ENCODE measurements at regions not wholly inside any gene's neighbourhood (a gene's known extent, or its start where the extent isn't known, plus 50 kb on each side); places are given as distances from the start of the nearest gene placed in this dataset.

DNA sequence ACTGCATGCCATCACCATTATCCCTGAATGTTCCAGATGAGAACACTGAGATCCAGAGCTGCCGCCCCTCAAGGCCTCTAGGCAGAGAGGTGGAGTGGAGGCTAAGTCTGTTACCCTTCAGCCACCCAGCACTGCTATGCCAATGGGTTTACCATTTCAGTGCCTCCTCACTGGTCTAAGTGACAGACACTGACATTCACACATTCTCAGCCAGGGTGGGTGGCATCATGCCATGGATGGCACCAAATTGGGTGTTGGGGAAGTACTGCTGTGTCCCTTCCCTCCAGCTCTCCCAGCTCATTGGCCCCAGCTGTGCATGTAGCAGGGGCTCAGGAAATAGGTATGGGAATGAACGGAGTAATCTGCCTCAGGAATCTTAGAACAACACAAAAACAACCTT is 96.8 kb upstream of the PLET1 start:
- no peak overlapping the region for H3K27ac ChIP-seq
- TF ChIP-seq ZFX (IDR thresholded peaks at IDR 0.05; ENCODE audit: borderline replicate concordance) = no peak
- TF ChIP-seq, protein P1, sequence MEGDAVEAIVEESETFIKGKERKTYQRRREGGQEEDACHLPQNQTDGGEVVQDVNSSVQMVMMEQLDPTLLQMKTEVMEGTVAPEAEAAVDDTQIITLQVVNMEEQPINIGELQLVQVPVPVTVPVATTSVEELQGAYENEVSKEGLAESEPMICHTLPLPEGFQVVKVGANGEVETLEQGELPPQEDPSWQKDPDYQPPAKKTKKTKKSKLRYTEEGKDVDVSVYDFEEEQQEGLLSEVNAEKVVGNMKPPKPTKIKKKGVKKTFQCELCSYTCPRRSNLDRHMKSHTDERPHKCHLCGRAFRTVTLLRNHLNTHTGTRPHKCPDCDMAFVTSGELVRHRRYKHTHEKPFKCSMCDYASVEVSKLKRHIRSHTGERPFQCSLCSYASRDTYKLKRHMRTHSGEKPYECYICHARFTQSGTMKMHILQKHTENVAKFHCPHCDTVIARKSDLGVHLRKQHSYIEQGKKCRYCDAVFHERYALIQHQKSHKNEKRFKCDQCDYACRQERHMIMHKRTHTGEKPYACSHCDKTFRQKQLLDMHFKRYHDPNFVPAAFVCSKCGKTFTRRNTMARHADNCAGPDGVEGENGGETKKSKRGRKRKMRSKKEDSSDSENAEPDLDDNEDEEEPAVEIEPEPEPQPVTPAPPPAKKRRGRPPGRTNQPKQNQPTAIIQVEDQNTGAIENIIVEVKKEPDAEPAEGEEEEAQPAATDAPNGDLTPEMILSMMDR (IDR thresholded peaks at IDR 0.05) = no peak

DNA sequence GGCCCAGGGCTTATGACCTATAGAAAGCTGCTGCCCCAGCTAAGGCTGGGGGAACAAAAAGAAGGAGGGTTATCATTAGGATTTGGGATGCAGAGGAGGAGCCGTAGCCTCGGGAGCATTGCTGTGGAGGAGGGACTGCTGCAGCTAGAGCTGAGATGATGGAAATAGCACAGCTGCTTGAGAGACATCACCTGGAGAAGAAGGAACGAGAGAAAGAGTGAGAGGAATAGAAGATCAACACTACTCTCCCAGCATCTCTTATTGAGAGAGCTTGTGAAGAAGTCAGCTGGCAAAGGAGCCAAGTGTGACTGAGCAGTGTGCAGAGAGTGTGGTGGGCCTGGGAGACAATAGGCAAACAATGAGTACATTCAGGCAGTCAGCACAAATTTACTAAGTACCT is 100.7 kb upstream of the PLET1 start:
- no peak overlapping the region for H3K27ac ChIP-seq
- TF ChIP-seq ZFX (IDR thresholded peaks at IDR 0.05; ENCODE audit: borderline replicate concordance) = no peak
- TF ChIP-seq, protein P1 (IDR thresholded peaks at IDR 0.05) = no peak

DNA sequence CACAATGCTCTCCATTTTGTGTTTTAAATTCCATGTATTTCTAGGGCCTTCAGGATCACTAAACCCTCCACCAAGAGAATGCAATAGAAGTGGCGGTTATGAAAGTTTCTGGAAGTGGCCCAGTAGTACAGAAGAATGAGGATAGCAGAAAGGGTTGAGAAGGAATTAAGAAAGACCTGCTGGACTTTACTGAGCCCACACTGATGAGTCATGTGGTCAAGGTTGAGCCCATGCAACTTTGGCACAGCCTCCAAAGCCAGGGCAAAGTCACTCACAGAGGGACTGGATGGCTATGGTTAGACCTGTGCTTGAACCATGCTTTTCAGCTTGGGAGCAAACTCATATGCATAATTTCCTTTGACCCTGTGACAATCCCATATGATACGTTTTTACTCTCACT is 102.9 kb upstream of the PLET1 start:
- H3K27ac ChIP-seq = no peak overlapping the region

DNA sequence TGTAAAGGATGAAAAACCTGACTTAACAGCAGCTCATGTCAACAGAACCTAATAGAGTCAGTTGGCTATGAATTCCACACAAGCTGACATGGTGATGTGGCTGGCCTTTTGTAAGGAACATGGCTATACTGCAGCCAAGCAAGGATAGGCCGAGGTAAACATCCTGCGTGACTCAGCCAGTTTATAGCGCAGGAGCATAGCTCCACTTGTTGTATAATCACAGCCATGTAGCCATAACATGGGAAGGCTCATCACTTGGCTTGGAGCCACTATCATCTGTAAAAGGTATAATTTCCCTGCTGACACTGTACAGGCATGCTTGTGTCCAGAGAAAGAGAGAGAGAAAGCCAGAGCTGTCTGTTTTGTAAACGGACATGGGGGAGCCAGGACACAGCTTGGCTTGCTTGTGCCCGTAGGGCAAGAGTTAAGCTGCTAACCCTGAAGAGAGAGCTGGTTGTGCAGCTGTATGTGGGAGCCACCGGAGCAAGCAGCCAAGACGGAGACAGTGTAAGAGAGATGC is 104.4 kb upstream of the PLET1 start:
- no peak for TF ChIP-seq ZFX (IDR thresholded peaks at IDR 0.05; ENCODE audit: borderline replicate concordance)
- TF ChIP-seq, protein P1 (IDR thresholded peaks at IDR 0.05) = no peak
- no peak overlapping the region for H3K27ac ChIP-seq

More for the DNA sequence above, 102.9 kb upstream of the PLET1 start:
- no peak for TF ChIP-seq ZFX (IDR thresholded peaks at IDR 0.05; ENCODE audit: borderline replicate concordance)
- TF ChIP-seq, protein P1 (IDR thresholded peaks at IDR 0.05) = no peak

DNA sequence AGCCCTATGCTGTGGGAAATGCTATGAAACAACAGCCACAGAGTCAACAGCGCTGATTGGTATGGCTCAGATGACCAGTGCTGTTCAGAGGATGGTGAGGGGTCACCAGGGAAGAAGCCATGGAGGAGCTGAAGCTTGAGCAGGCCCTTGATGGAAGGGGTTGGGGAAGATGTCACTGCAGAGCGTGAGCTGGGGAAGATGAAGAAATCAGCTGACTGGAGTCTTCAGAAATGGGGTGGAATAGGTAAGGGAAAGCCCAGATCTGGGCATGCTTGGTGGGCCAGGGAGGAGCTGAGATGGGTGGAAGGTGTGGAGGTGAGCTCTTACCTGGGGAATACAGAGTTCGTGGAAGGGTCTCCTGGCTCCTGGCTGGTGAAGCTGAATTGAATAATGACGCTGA is 105.4 kb upstream of the PLET1 start:
- no peak overlapping the region for H3K27ac ChIP-seq
- TF ChIP-seq, protein P1 (IDR thresholded peaks at IDR 0.05) = no peak
- no peak for TF ChIP-seq ZFX (IDR thresholded peaks at IDR 0.05; ENCODE audit: borderline replicate concordance)

DNA sequence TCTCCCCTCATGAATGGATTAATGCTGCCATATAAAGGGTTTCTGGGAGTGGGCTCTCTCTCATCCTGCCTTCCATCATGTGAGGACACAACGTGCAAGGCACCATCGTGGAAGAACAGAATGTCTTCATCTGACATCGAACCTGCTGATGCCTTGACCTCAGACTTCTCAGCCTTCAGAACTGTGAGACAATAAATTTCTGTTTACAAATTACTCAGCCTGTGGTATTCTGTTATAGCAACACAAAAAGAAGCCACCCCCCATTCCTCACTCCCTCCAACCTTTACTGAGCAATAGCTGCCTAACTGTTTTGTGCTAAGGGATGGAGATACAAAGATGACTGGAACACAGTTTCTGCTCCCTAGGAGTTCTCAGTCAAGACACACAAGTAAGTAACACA is 106.1 kb upstream of the PLET1 start:
- no peak overlapping the region for H3K27ac ChIP-seq
- no peak for TF ChIP-seq ZFX (IDR thresholded peaks at IDR 0.05; ENCODE audit: borderline replicate concordance)
- TF ChIP-seq, protein P1 (IDR thresholded peaks at IDR 0.05) = no peak

DNA sequence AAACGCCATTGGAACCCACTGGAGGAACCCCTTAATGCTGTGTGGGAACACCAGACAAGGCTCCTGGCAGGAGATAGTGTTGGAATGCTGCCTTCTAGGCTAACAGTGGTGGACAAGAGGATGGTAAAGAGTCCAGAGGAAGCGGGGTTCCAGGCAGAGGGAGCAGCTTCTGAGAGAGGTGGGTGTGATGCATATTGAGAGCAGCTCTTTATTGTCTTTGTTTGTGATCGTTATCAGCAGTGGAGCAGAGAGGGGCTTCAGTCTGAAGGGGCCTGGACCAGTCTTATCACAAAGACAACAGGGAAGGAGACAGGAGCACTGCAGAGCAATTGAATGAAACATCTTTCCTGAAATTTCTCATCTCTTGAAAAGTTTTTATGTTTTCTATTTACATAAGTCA is 106.8 kb upstream of the PLET1 start:
- no peak for TF ChIP-seq ZFX (IDR thresholded peaks at IDR 0.05; ENCODE audit: borderline replicate concordance)
- TF ChIP-seq, protein P1 (IDR thresholded peaks at IDR 0.05) = no peak
- no peak overlapping the region for H3K27ac ChIP-seq
